Fibroblast of upper back skin (primary cell): ENCODE measurements at regions not wholly inside any gene's neighbourhood (a gene's known extent, or its start where the extent isn't known, plus 50 kb on each side); places are given as distances from the start of the nearest gene placed in this dataset.

ENCODE experiments used
- DNase-seq: peaks from one replicate; pipeline ENCODE4 v3.0.0-alpha.2; 2013

DNA sequence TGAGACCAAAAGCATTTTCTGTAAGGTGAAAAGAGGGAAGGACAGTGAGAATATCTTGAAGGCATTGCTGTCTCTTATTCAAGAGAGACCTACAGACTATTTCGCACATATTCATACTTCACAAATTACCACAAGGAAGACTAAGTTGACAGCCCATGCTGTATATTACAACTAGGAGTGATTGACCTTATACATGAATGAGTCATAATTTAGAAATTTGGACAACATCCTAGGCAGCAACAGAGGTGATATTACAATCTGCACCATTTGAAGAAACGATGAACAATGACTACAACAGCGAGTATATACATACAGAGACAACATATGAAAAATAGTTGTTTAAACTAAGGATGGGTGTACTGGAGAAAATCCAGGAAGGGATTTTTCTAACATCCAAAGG lies 971.7 kb downstream of the CDH11 start:
- peak; percentile 69 for DNase-seq

DNA sequence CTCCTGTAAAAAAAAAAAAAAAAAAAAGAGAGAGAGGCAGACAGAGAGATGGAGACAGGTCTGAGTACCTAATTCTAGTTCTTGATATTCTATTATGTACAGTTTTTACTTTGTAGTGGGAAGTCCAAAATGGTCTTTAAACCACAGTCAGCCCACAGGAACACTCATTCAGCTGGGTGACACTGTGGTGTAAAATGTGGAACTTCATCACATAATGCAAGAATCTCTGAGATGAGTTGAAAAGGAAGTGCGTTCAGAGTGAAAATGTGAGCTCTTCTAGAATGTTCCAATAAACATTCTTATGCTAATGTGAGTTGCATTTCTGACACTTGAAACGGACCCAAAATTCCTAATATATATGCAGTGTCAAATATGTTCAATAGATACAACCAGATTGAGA lies 972.1 kb downstream of the CDH11 start:
- no peak for DNase-seq

DNA sequence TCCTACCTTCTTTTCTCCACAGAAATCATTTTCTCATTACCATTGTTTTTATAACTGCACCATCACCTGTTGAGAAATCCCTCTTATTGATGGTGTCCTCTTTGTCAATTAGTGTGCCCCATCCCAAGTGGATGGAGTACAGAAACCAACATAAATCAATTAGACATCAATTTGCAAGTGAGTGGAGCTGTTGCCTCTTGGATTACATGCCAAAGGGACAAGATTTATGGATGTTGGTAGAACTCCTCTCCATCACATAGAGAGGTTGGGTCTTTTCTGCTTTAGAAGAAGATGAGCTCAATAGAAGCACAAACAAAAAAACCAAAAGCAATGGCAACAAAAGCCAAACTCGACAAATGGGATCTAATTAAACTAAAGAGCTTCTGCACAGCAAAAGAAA lies 973.5 kb downstream of the CDH11 start:
- no peak for DNase-seq

DNA sequence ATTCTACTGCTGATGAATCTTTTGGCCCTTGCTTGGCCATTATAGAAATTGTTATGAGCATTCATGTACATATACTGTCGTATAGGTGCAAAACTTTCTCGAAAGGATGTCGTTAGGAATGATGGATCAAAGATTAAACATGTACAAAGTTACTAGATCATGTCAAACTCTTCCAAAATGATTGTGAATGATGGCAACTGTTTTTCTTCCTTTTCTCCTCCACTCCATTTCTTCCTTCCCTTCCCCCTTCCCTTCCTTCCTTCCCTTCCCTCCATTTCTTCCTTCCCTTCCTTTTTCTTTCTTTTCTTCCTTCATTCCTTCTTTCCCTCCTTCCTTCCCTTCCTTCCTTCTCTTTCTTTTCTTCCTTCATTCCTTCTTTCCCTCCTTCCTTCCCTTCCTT lies 973.9 kb downstream of the CDH11 start:
- no peak for DNase-seq

DNA sequence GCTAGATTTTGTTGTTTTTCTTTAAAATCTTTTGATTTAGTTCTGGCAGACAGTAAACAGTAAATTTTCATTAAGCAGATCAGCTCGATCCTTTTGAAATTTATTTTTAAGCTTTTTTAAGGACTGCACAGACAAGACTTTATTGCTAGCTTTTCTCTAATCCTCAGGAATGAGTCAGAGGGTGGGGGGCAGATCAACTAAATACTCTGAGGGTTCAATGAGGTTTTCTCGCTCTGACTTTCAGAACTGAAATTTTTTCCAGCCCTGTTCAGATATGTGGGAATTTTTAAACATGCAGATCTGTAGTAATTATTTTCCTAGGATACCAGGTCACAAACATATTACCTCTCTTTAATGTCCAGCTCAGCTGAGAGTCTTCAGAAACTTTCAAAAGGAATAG lies 977.2 kb downstream of the CDH11 start:
- DNase-seq = peak; percentile 60

DNA sequence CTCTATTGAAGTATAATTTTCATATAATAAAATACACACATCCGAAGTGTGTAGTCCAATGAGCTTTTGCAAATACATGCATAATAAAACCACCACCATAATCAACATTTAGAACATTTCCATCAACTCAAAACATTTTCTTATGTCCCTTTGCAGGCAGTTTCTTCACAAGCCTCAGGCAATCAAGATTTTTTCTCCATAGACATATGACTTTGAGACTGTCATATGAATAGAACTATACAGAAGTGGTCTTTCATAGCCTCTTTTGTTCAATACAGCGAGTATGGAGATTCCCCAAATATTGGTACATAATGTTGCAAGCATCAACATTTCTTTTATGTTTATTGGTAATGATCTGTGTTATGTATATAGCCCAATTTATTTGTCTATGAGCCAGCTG lies 983.2 kb downstream of the CDH11 start:
- no peak for DNase-seq

DNA sequence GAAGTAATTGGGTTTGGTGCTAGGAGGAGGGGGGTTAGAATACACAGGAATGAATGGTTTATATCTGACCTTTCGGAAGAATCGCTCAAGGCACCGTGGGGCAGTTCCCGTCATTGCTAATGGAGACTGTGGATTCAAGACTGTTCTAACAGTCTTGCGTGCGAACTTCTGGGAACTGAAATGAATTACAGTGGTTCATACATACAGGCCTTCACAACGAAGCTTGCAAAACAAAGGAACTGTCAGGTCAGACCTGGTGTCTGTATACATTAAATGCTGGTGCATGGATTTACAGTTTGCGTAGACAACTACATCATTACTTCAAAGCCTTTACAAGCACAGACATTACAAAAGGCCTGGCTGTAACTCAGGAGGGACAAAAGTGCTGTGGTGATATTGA lies 983.9 kb downstream of the CDH11 start:
- no peak for DNase-seq

DNA sequence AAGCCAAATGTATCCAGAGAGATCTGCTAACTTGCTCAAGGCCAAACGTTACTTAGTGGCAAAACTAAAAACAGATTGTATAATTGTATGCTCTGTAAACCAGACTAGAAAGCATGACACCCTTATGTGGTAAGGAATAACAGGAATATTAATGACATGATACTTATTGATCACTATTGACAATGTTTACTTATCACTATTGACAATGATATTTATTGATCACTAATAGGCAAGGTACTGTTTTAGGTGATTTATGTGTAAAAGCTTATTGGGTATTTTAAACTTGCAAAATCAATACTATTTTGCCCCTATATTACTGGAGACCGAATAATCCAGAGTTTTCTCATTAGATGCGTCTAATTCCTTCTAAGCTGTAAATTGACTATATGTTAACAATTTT lies 985.1 kb downstream of the CDH11 start:
- DNase-seq = no peak

DNA sequence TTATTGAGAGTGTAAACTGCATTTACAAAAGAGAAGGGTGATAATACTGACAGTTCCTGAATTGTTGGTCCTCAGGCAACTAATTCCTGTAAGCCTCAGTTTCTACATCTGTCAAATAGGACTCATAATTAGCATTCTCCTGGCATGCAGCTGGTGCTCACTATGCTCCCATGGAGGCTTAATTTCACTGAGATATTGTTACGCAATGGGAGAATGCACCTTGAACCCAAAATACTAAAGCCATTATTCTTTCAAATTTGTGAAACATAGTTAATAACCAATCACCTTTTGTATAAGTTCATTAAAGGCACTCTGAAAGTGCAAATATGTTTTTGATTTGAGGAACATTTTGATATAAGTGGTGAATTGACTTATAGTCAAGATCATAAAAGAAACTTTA lies 985.5 kb downstream of the CDH11 start:
- DNase-seq = no peak

DNA sequence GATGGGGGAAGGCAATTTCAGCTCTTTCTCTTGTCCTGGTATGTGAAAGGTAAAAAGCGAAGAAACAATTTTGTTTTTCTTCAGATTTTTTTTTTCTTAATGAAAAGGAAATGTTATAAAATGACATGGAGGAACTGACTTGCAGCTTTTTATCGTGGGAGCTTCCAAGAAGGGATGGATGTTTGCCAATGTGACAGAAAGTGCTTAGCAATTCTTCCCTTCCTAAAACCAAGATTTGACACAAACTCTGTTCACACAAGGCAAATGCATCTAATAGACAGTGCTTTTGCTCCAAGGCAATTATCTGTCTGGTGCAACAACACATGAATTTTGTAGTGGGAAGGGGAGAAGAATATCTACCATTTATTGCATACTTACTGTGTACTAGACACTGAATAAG lies 988.5 kb downstream of the CDH11 start:
- no peak for DNase-seq

DNA sequence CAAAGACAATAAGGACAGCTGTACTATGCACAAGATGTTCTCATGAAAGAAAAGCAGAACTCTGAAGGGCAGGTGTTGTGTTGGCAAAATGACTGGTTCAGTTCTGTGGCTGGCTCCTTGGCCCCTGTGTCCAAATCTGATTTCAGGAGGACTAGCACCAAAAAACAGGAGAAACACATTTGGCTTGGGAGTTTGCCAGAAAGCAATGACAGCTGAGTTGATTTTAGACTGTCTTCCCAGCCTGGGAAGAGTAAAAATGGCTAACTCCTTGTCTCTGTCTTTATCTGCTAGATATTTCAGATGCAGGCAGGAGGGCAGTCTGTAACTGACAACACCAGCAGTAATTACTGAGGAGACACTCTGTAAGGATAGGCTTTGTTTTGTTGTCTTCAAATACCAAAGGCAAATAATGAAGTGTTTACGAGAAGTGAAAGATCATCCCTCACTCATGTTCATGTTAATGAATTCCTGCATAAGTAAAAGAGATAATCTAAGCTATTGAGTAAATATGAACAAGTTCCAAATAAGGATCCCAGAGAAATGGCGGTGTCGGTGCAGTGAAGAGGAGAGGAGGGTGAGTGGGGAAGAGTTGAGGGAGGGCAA lies 989.0 kb downstream of the CDH11 start:
- DNase-seq = no peak

DNA sequence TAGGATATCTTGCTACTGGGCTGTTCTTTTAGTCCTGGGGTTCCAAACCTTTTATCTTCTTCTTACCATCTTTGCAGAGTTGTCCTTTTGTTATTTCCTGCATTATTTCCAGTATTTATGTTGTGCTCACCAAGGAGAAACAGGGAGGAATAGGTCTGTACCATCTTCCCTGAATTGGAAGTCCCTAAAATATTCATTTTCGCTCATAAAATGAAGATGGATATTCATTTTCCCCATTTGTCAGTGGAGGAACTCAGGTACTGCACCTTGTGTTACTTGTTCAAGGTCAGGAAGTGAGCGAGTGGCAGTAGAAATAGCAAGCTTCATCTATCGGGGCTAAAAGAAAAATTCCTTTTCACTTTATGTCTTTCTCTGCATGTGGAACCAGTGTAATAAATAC lies 989.7 kb downstream of the CDH11 start:
- no peak for DNase-seq

DNA sequence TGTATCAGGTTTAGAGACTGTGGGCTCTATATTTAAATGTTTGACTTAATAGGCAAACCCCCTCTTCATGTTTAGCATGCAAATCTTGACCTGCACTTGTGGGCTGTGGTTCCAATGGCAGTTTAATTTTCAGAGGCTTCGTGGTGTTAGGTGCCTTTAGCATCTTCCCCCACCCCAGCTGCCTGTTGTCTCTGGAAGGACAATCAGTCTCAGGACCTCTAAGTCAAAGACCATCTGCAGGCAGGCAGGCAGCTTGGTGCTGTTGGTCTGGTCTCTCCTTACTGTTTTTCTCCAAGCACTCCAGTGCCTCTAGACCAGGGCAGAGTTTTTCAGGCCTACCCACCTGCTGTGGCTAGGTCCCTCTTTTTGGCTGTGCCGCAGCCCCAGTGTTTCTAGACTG lies 990.4 kb downstream of the CDH11 start:
- no peak for DNase-seq

DNA sequence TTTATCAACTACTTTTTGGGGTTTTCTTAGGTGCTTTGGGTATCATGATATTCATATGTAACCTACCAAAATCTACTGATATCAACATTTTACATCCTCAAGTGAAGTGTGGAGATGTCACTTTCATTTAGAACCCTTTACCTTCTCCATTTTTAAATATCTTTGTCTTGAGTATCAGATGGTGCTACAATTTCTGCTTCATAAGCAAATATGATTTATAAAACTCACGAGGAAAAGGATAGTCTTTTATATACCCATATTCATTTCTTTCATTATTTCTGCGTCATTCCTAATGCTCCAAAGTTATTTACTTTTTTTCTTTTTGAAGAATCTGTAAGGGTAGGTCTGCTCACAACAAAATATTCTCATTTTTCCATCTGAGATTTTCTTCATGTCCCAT lies 991.7 kb downstream of the CDH11 start:
- no peak for DNase-seq

DNA sequence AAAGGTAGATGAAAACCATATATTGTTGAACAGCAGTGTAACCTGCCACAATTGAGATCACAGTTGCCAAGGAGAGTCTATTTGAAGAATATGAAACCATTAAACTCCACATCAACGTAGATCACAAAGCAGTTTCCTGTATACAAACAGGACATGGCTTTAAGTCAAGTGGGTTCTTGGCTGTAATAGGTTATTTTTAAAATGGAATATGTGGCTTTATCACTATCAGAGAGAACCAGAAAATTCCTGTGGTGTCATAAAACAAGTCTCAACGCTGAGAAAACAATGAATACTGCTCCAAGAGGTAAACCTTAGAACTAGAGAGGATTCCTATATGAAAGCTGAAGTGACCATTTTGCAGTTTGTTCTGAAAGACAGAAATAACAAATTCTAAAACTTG lies 999.7 kb downstream of the CDH11 start:
- DNase-seq = peak; percentile 39

DNA sequence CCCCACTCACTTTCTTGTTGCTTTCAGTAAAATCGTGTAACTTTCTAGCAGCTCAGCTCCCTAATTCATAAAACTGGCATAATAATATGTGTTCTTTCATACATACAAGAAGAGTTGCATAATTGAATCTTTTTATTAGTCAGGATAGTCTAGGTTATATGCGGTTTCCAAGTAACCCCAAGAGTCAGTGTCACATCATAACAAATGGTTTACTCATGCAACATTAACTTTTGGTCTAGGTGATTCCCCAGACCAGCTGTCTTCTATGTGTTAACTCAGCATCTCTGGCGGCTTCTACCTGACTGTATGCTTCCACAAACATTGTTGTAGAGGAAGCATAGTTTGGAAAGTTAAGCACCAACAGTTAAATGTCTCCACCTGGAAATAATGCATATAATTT lies 1000.4 kb downstream of the CDH11 start:
- DNase-seq = peak; percentile 83

DNA sequence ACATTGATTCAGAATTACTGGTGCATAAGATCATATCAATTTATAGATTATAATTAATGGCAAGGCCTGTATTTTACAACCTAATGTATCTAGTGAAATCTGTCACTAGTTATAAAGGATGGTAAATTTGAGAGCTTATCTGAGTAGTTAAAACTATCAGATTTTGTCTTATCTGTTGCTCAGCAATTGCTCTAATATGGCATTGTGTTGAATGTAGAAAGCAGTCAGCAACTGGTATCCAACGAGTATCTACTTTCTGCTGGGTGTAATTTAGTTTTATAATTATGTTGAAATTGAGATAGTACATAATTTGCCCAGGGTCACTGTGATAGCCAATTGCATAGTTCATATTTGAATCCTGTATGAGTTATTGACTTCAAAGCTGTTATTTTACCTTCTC lies 1005.7 kb downstream of the CDH11 start:
- no peak for DNase-seq

DNA sequence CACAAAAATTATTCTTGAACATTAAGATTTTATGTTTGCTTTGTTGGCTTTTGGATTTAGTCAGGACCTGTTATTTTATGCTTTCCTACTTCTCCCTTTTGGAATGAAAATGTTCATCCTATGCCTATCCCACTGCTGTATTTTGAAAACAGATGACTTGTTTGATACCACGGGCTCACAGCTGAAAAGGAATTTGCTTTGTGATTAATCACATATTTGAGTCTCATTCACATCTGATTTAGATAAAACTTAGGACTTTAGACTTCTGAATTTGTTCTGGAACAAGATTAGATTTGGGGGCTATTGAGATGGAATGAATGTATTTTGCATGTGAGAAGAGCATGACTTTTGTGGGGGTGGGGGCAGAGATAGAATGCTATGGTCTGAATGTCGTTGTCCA lies 1012.6 kb downstream of the CDH11 start:
- peak; percentile 61 for DNase-seq

DNA sequence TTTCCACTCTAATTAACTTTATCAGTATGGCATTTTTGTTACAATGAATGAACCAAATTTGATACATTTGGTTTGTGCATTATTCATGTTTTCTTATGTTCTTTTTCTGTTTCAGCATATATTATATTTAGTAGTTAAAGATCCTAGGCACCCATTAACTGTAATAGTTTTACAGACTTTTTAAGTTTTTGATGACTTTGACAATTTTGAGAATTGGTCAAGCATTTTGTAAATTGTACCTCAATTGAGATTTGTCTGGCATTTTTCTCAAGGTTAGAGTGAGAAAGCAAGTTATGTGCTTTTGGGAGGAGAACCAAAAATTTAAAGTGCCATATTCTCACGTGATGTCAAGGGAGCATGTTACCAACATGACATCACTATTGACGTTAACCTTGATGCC lies 1019.2 kb downstream of the CDH11 start:
- DNase-seq = no peak

DNA sequence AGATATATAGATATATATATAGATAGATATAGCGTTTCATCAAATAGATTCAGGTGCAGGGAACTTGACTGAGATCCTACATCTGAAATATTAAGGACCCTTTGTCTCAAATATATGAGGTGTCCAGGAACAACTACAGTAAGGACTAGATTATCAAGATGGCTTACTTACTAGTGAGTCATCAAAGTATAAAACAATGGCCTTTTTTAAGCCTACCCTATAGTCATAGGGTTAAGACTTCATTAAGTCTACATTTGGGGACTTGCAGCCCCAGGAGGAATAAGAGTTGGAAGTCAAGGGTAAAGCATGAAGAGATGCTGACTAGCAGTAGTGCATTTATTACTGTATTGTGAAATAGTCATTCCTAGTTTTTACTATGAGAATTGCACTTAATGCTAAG lies 1023.4 kb downstream of the CDH11 start:
- no peak for DNase-seq

DNA sequence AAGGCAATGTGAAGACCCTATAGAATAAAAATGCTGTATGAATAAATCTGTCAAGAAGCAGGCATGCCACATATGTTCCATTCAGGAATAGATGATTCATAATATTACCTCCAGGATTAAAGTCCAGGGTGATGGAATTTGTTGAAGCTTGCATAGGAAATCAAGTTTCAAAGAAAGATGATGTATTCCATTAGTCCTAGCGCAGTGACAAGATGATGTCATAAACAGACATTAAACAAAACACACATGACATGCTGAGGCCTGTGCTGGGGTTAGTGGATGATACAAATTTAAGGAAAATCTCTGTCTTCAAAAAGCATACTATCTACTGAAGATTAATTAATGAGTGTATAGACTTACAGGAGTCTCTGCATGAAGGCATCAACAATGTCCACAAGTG lies 1025.2 kb downstream of the CDH11 start:
- DNase-seq = peak; percentile 36

DNA sequence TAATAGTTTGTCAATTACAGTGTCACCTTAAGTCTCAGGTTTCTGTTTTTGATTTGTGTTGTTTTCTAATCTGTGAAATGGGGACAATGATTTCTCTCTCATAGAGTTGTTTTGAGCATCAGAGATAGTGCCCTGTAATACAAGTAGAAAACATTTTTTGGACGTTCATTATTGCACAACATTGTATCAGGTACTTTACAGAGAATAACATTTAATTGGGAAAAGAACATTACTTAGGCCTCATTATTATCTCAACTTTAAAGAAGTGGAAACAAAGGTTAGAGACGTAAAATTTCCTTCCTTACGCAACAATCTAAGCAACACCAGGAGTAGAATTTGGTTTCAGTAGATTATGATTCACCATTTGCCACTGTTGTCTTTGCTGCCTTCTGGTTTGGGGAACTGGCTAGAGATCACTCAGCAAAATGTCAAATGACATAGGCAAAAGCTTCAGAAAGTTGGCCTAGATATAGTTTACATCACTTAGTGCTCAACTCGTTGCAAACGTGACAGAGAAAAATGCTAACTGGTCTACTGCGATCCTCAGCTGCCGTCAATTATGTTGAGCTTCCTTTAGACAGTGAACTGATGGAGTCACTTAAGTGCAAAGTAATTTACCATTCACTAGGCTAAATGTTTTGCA lies 1026.8 kb downstream of the CDH11 start:
- peak; percentile 67 for DNase-seq

DNA sequence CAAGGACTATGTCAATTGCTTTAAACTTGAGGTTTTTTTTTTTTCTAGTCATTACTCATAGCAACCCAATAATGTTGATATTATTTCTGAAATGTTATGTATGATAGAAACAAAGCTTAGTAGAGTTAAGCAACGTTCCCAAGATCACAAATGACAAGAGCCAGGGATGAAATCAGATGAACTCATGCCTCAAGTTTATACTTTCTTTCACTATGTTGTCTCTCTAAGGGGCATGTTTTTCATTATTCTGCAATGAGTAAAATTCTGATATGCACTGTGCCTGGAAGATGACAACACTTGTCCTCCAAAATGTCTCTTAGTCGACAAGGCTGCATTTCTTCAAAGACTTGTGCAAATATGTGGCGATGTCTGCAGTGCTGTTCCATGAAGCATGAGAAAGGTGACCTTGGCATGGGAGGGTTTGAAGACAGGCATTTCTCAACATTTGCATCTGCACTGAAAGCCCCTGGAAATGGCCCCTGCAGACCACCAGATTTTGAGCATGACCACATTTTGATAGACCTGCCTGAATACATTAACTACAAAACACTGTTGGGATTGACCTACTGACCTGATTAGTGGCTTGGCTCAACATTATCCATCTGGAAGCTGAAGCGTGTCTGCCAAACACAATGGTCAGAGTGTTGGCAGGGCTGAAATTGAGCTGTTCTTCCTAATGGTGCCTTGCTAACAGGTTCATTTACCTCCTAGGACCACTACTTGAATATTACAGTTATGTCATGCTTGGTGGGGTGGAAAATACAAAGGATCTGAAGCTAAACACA lies 1027.5 kb downstream of the CDH11 start:
- peak; percentile 47 for DNase-seq

DNA sequence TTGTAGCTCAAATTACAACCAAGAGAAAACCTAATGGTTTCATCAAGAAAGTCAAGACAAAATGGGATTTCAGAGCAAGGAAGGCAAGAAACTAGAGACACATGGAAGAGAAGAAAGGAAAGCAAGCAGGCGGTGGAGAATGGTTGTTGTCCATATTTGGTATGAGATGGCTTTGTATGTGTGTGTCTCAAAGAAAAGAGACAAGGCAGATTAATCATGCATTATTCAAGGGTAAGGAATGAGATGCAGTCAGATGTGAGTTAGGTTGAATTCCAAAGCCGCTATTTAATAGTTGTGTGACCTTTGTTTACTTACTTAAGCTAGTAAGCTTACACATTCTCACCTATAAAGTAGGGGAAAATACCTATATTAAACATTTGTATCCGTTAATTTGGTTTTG lies 1029.6 kb downstream of the CDH11 start:
- peak; percentile 91 for DNase-seq

DNA sequence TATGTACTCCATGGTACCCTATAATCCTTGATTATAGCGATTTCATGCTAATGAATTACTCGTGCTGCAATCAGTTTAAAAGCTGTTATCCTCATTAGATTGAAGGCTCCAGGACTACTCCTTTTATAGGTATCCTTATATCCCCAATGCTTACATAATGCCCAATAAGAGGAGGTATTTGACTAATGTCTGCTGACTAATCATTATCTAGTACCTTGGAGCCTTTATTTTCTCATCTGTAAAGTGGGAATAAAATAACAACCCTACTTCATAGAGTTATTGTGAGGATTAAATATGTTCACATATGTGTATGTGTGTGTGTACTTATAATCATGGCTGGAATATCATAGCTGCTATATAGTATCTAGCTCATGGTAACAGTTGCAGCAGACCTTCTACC lies 1031.5 kb downstream of the CDH11 start:
- no peak for DNase-seq
